ENCODE measurements at regions not wholly inside any gene's neighbourhood (a gene's known extent, or its start where the extent isn't known, plus 50 kb on each side); places are given as distances from the start of the nearest gene placed in this dataset.

GRCh38 chr4:28209371-28209924, 1348.8 kb downstream of the STIM2 start:
- WGBS (ENCODE audit: insufficient coverage, insufficient read length): no CpG with 5 or more reads among the region's 1 CpG
- no peaks in the 10 kb centered on the region for H3K9me3 ChIP-seq (ENCODE audit: control insufficient read depth, insufficient read depth, low read length)
- H3K4me1 ChIP-seq (ENCODE audit: control insufficient read depth, insufficient read depth, low read length): no peaks in the 10 kb centered on the region
- no peak overlapping the region for H3K27ac ChIP-seq (ENCODE audit: low read length)
- H3K36me3 ChIP-seq (ENCODE audit: control insufficient read depth, insufficient read depth, low read length): no peaks in the 10 kb centered on the region
- no peaks in the 10 kb centered on the region for H3K27me3 ChIP-seq (ENCODE audit: control insufficient read depth, insufficient read depth, low read length)
- DNase-seq (ENCODE audit: low read depth, low spot score): no peak
- H3K4me3 ChIP-seq (ENCODE audit: low read length): no peak overlapping the region

- Histone ChIP-seq H3K4me3 (ENCODE audit: low read length) (no peak overlapping the region), H3K4me1 (ENCODE audit: control insufficient read depth, insufficient read depth, low read length) (no peaks in the 10 kb centered on the region), H3K27me3 (ENCODE audit: control insufficient read depth, insufficient read depth, low read length) (no peaks in the 10 kb centered on the region), H3K9me3 (ENCODE audit: control insufficient read depth, insufficient read depth, low read length) (no peaks in the 10 kb centered on the region), H3K36me3 (ENCODE audit: control insufficient read depth, insufficient read depth, low read length) (no peaks in the 10 kb centered on the region), H3K27ac (ENCODE audit: low read length) (no peak overlapping the region)
- DNase-seq (ENCODE audit: low read depth, low spot score): no peak
- WGBS (ENCODE audit: insufficient coverage, insufficient read length): no CpG with 5 or more reads among the region's 2 CpGs
These were observed 1351.2 kb downstream of the STIM2 start for GRCh38 chr4:28211676-28212470.

- Histone ChIP-seq H3K27me3 (ENCODE audit: control insufficient read depth, insufficient read depth, low read length) (no peaks in the 10 kb centered on the region), H3K4me3 (ENCODE audit: low read length) (no peak overlapping the region), H3K36me3 (ENCODE audit: control insufficient read depth, insufficient read depth, low read length) (no peaks in the 10 kb centered on the region), H3K27ac (ENCODE audit: low read length) (no peak overlapping the region), H3K9me3 (ENCODE audit: control insufficient read depth, insufficient read depth, low read length) (no peaks in the 10 kb centered on the region), H3K4me1 (ENCODE audit: control insufficient read depth, insufficient read depth, low read length) (no peaks in the 10 kb centered on the region)
- no CpG with 5 or more reads among the region's 1 CpG for WGBS (ENCODE audit: insufficient coverage, insufficient read length)
- DNase-seq (ENCODE audit: low read depth, low spot score): no peak
These were observed 1360.9 kb downstream of the STIM2 start for GRCh38 chr4:28221536-28221935.

- DNase-seq (ENCODE audit: low read depth, low spot score): peak; percentile 20
- Histone ChIP-seq H3K27ac (ENCODE audit: low read length) (no peak overlapping the region), H3K27me3 (ENCODE audit: control insufficient read depth, insufficient read depth, low read length) (no peaks in the 10 kb centered on the region), H3K4me3 (ENCODE audit: low read length) (no peak overlapping the region), H3K4me1 (ENCODE audit: control insufficient read depth, insufficient read depth, low read length) (peaks cover 1% of the 10 kb centered on the region; the same call in 1 of the 2 replicates), H3K9me3 (ENCODE audit: control insufficient read depth, insufficient read depth, low read length) (no peaks in the 10 kb centered on the region), H3K36me3 (ENCODE audit: control insufficient read depth, insufficient read depth, low read length) (no peaks in the 10 kb centered on the region)
- WGBS (ENCODE audit: insufficient coverage, insufficient read length): no CpG with 5 or more reads among the region's 2 CpGs
These were observed 1364.4 kb downstream of the STIM2 start for GRCh38 chr4:28225050-28225449.

- Histone ChIP-seq H3K27ac (ENCODE audit: low read length) (no peak overlapping the region), H3K27me3 (ENCODE audit: control insufficient read depth, insufficient read depth, low read length) (no peaks in the 10 kb centered on the region), H3K4me1 (ENCODE audit: control insufficient read depth, insufficient read depth, low read length) (peaks cover 1% of the 10 kb centered on the region; the same call in 1 of the 2 replicates), H3K9me3 (ENCODE audit: control insufficient read depth, insufficient read depth, low read length) (no peaks in the 10 kb centered on the region), H3K36me3 (ENCODE audit: control insufficient read depth, insufficient read depth, low read length) (no peaks in the 10 kb centered on the region), H3K4me3 (ENCODE audit: low read length) (no peak overlapping the region)
- DNase-seq (ENCODE audit: low read depth, low spot score): no peak
- WGBS (ENCODE audit: insufficient coverage, insufficient read length): no CpG with 5 or more reads among the region's 4 CpGs
These were observed 1365.2 kb downstream of the STIM2 start for GRCh38 chr4:28225689-28226353.

- WGBS (ENCODE audit: insufficient coverage, insufficient read length): no CpG with 5 or more reads among the region's 1 CpG
- H3K4me3 ChIP-seq (ENCODE audit: low read length): no peak overlapping the region
- no peak overlapping the region for H3K27ac ChIP-seq (ENCODE audit: low read length)
These were observed 1366.3 kb downstream of the STIM2 start for GRCh38 chr4:28226962-28227361.

GRCh38 chr4:28227764-28228163, 1367.1 kb downstream of the STIM2 start:
- no peak for DNase-seq (ENCODE audit: low read depth, low spot score)
- no CpG with 5 or more reads among the region's 1 CpG for WGBS (ENCODE audit: insufficient coverage, insufficient read length)

More at GRCh38 chr4:28226962-28227361, 1366.3 kb downstream of the STIM2 start:
- no peaks in the 10 kb centered on the region for H3K36me3 ChIP-seq (ENCODE audit: control insufficient read depth, insufficient read depth, low read length)
- no peak for DNase-seq (ENCODE audit: low read depth, low spot score)
- H3K27me3 ChIP-seq (ENCODE audit: control insufficient read depth, insufficient read depth, low read length): no peaks in the 10 kb centered on the region
- peaks cover 1% of the 10 kb centered on the region; the same call in 1 of the 2 replicates for H3K4me1 ChIP-seq (ENCODE audit: control insufficient read depth, insufficient read depth, low read length)
- H3K9me3 ChIP-seq (ENCODE audit: control insufficient read depth, insufficient read depth, low read length): no peaks in the 10 kb centered on the region

GRCh38 chr4:28228561-28229491, 1368.2 kb downstream of the STIM2 start:
- H3K4me1 ChIP-seq (ENCODE audit: control insufficient read depth, insufficient read depth, low read length): peaks cover 1% of the 10 kb centered on the region; the same call in 1 of the 2 replicates
- no peak for DNase-seq (ENCODE audit: low read depth, low spot score)
- no peak overlapping the region for H3K4me3 ChIP-seq (ENCODE audit: low read length)
- H3K36me3 ChIP-seq (ENCODE audit: control insufficient read depth, insufficient read depth, low read length): no peaks in the 10 kb centered on the region
- no CpG with 5 or more reads among the region's 1 CpG for WGBS (ENCODE audit: insufficient coverage, insufficient read length)
- H3K27me3 ChIP-seq (ENCODE audit: control insufficient read depth, insufficient read depth, low read length): no peaks in the 10 kb centered on the region
- H3K9me3 ChIP-seq (ENCODE audit: control insufficient read depth, insufficient read depth, low read length): no peaks in the 10 kb centered on the region
- no peak overlapping the region for H3K27ac ChIP-seq (ENCODE audit: low read length)

More at GRCh38 chr4:28227764-28228163, 1367.1 kb downstream of the STIM2 start:
- Histone ChIP-seq H3K27ac (ENCODE audit: low read length) (no peak overlapping the region), H3K4me3 (ENCODE audit: low read length) (no peak overlapping the region), H3K4me1 (ENCODE audit: control insufficient read depth, insufficient read depth, low read length) (peaks cover 1% of the 10 kb centered on the region; the same call in 1 of the 2 replicates), H3K36me3 (ENCODE audit: control insufficient read depth, insufficient read depth, low read length) (no peaks in the 10 kb centered on the region), H3K27me3 (ENCODE audit: control insufficient read depth, insufficient read depth, low read length) (no peaks in the 10 kb centered on the region), H3K9me3 (ENCODE audit: control insufficient read depth, insufficient read depth, low read length) (no peaks in the 10 kb centered on the region)

GRCh38 chr4:28232376-28232775, 1371.7 kb downstream of the STIM2 start:
- Histone ChIP-seq H3K27ac (ENCODE audit: low read length) (no peak overlapping the region), H3K4me3 (ENCODE audit: low read length) (no peak overlapping the region), H3K36me3 (ENCODE audit: control insufficient read depth, insufficient read depth, low read length) (no peaks in the 10 kb centered on the region), H3K27me3 (ENCODE audit: control insufficient read depth, insufficient read depth, low read length) (no peaks in the 10 kb centered on the region), H3K9me3 (ENCODE audit: control insufficient read depth, insufficient read depth, low read length) (no peaks in the 10 kb centered on the region), H3K4me1 (ENCODE audit: control insufficient read depth, insufficient read depth, low read length) (peaks cover 1% of the 10 kb centered on the region; the same call in 1 of the 2 replicates)
- no CpG with 5 or more reads among the region's 2 CpGs for WGBS (ENCODE audit: insufficient coverage, insufficient read length)
- DNase-seq (ENCODE audit: low read depth, low spot score): no peak

- no CpG with 5 or more reads among the region's 1 CpG for WGBS (ENCODE audit: insufficient coverage, insufficient read length)
- H3K9me3 ChIP-seq (ENCODE audit: control insufficient read depth, insufficient read depth, low read length): no peaks in the 10 kb centered on the region
- H3K4me1 ChIP-seq (ENCODE audit: control insufficient read depth, insufficient read depth, low read length): peaks cover 1% of the 10 kb centered on the region; the same call in 1 of the 2 replicates
- no peak overlapping the region for H3K27ac ChIP-seq (ENCODE audit: low read length)
- DNase-seq (ENCODE audit: low read depth, low spot score): no peak
- H3K27me3 ChIP-seq (ENCODE audit: control insufficient read depth, insufficient read depth, low read length): no peaks in the 10 kb centered on the region
- H3K36me3 ChIP-seq (ENCODE audit: control insufficient read depth, insufficient read depth, low read length): no peaks in the 10 kb centered on the region
- no peak overlapping the region for H3K4me3 ChIP-seq (ENCODE audit: low read length)
These were observed 1372.3 kb downstream of the STIM2 start for GRCh38 chr4:28232951-28233350.
